ENCODE measurements at regions not wholly inside any gene's neighbourhood (a gene's known extent, or its start where the extent isn't known, plus 50 kb on each side); places are given as distances from the start of the nearest gene placed in this dataset.

DNA sequence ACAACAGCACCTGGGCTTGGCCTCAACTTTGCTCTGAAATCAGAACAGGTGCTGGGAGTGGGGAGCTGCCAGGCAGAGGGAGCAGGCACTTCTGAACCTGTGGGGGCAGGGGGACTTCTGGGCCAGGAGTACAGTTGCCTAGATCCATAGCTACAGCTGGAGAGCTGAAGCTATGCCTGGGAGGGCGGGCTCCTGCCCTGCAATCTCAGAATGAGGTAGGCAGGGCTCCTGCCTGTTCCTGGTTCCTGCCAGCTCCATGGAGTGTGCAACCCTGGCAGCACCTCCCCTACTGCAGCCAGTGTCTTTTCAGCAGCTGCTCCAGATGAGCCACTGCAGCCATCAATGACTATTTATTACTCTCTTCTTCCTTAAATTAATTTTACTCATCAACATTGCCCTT, 62.1 kb upstream of the NAV3 start:
- H3K9ac ChIP-seq (ENCODE audit: extremely low read depth, low read length, poor library complexity, severe bottlenecking), result no peak overlapping the region
- no peaks in the 10 kb centered on the region for H3K36me3 ChIP-seq (ENCODE audit: control insufficient read depth, insufficient read depth, low read length)
- 91% methylated on average over 1 of the region's 1 CpG; no CpG with 5 or more reads in 1 of the 2 experiments for WGBS, 2 experiments (ENCODE audit: insufficient coverage in 1 of 2, insufficient read length in 1 of 2)
- no peak for DNase-seq
- no peak overlapping the region for H3K27ac Mint-ChIP-seq
- H3K9me3 ChIP-seq (ENCODE audit: control insufficient read depth, low read length), result peaks cover 20% of the 10 kb centered on the region
- TF ChIP-seq, protein P1, sequence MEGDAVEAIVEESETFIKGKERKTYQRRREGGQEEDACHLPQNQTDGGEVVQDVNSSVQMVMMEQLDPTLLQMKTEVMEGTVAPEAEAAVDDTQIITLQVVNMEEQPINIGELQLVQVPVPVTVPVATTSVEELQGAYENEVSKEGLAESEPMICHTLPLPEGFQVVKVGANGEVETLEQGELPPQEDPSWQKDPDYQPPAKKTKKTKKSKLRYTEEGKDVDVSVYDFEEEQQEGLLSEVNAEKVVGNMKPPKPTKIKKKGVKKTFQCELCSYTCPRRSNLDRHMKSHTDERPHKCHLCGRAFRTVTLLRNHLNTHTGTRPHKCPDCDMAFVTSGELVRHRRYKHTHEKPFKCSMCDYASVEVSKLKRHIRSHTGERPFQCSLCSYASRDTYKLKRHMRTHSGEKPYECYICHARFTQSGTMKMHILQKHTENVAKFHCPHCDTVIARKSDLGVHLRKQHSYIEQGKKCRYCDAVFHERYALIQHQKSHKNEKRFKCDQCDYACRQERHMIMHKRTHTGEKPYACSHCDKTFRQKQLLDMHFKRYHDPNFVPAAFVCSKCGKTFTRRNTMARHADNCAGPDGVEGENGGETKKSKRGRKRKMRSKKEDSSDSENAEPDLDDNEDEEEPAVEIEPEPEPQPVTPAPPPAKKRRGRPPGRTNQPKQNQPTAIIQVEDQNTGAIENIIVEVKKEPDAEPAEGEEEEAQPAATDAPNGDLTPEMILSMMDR (conservative IDR thresholded peaks at IDR 0.05), result no peak
- peaks cover 5% of the 10 kb centered on the region for H3K4me1 Mint-ChIP-seq
- H3K4me1 ChIP-seq (ENCODE audit: control insufficient read depth, insufficient read depth, low read length), result no peaks in the 10 kb centered on the region
- H3K27ac ChIP-seq (ENCODE audit: low read depth, low read length), result no peak overlapping the region
- H3K4me3 ChIP-seq (ENCODE audit: low read length), result no peak overlapping the region
- peaks cover 1% of the 10 kb centered on the region for H3K9me3 Mint-ChIP-seq
- H3K36me3 Mint-ChIP-seq (ENCODE audit: low read depth), result no peaks in the 10 kb centered on the region
- no peaks in the 10 kb centered on the region for H3K27me3 Mint-ChIP-seq (ENCODE audit: insufficient read depth)
- no peaks in the 10 kb centered on the region for H3K27me3 ChIP-seq (ENCODE audit: control insufficient read depth, insufficient read depth, low read length, poor library complexity, severe bottlenecking)
- no peak overlapping the region for H3K4me3 Mint-ChIP-seq

DNA sequence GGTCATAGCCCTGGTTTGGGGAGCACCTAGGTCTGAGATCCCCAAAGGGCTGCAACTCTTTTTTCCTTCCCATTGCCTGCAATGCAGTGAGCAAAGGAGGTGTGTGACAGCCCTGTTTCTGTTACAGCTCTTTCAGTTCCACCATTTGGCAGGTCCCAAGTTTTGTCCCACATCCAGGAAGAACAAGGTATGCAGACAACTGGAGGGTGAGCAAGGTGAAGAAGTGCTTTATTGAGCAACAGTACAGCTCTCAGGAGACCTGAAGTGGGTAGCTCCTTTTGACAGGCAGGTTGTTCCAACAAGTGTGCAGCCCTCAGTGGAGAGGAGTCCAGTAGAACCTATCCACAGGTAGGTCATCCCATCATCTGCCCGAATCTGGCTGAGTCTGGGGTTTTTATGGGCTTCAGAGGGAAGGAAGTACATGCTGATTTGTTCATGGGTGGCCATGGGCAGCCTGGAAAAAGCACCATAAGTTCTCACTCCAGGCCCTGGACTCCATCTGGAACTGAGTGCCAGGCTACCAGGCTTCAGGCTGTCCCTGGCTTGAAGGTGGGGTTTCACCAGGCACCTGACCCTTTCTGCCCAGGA, 62.8 kb upstream of the NAV3 start:
- H3K4me1 ChIP-seq (ENCODE audit: control insufficient read depth, insufficient read depth, low read length), result no peaks in the 10 kb centered on the region
- TF ChIP-seq, protein P1 (conservative IDR thresholded peaks at IDR 0.05), result no peak
- no peaks in the 10 kb centered on the region for H3K36me3 Mint-ChIP-seq (ENCODE audit: low read depth)
- no peak overlapping the region for H3K27ac ChIP-seq (ENCODE audit: low read depth, low read length)
- H3K4me1 Mint-ChIP-seq, result peaks cover 5% of the 10 kb centered on the region
- no peak overlapping the region for H3K4me3 ChIP-seq (ENCODE audit: low read length)
- WGBS, 2 experiments (ENCODE audit: insufficient coverage in 1 of 2, insufficient read length in 1 of 2), result 87% methylated on average over 1 of the region's 1 CpG; no CpG with 5 or more reads in 1 of the 2 experiments
- H3K27me3 Mint-ChIP-seq (ENCODE audit: insufficient read depth), result no peaks in the 10 kb centered on the region
- no peak overlapping the region for H3K9ac ChIP-seq (ENCODE audit: extremely low read depth, low read length, poor library complexity, severe bottlenecking)
- no peaks in the 10 kb centered on the region for H3K27me3 ChIP-seq (ENCODE audit: control insufficient read depth, insufficient read depth, low read length, poor library complexity, severe bottlenecking)
- no peak overlapping the region for H3K27ac Mint-ChIP-seq
- H3K9me3 Mint-ChIP-seq, result peaks cover 1% of the 10 kb centered on the region
- no peaks in the 10 kb centered on the region for H3K36me3 ChIP-seq (ENCODE audit: control insufficient read depth, insufficient read depth, low read length)
- H3K9me3 ChIP-seq (ENCODE audit: control insufficient read depth, low read length), result peaks cover 20% of the 10 kb centered on the region
- DNase-seq, result no peak
- H3K4me3 Mint-ChIP-seq, result no peak overlapping the region

DNA sequence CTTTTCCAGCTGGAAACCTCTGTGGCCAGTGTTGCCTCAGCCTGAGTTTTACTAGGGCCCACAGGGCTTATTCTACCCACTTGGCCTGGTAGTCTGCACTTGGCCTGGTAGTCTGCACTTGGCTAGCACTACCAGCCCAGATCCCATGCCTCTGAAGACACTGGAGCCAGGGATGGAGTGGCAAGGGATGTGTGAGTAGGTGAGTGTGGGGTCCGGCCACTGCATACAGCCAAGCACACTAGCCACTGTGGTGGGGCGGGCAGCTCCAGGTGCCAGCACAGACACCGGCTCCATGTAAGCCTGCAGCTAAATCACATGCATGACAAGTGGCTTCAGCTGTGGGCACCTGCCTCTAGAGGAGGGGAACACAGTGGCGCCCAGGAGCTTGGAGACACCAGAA, 63.4 kb upstream of the NAV3 start:
- peaks cover 1% of the 10 kb centered on the region for H3K9me3 Mint-ChIP-seq
- H3K36me3 Mint-ChIP-seq (ENCODE audit: low read depth), result no peaks in the 10 kb centered on the region
- no peaks in the 10 kb centered on the region for H3K27me3 Mint-ChIP-seq (ENCODE audit: insufficient read depth)
- H3K4me1 Mint-ChIP-seq, result peaks cover 5% of the 10 kb centered on the region
- H3K27me3 ChIP-seq (ENCODE audit: control insufficient read depth, insufficient read depth, low read length, poor library complexity, severe bottlenecking), result no peaks in the 10 kb centered on the region
- H3K27ac Mint-ChIP-seq, result no peak overlapping the region
- WGBS, 2 experiments (ENCODE audit: insufficient coverage in 1 of 2, insufficient read length in 1 of 2), result 92 to 100% methylated on average over 1 to 4 of the region's 4 CpGs
- no peak overlapping the region for H3K4me3 Mint-ChIP-seq
- H3K36me3 ChIP-seq (ENCODE audit: control insufficient read depth, insufficient read depth, low read length), result no peaks in the 10 kb centered on the region
- no peak for DNase-seq
- peaks cover 20% of the 10 kb centered on the region for H3K9me3 ChIP-seq (ENCODE audit: control insufficient read depth, low read length)
- H3K4me3 ChIP-seq (ENCODE audit: low read length), result no peak overlapping the region
- H3K27ac ChIP-seq (ENCODE audit: low read depth, low read length), result no peak overlapping the region
- H3K4me1 ChIP-seq (ENCODE audit: control insufficient read depth, insufficient read depth, low read length), result no peaks in the 10 kb centered on the region
- TF ChIP-seq, protein P1 (conservative IDR thresholded peaks at IDR 0.05), result no peak
- H3K9ac ChIP-seq (ENCODE audit: extremely low read depth, low read length, poor library complexity, severe bottlenecking), result no peak overlapping the region
